Endothelial cell of umbilical vein (primary cell): ENCODE measurements at regions not wholly inside any gene's neighbourhood (a gene's known extent, or its start where the extent isn't known, plus 50 kb on each side); places are given as distances from the start of the nearest gene placed in this dataset.

Experiments used
- BruUV-seq: library from RNA; stranded (reverse); fragments of 400-500 nt; replicated peaks from 2 replicates; lab custom pipeline; 2021; lab: Mats Ljungman, UMichigan
- CTCF ChIA-PET: fragments of 300-600, 350-600 bp; sonication (Branson Sonifier 250); formaldehyde crosslinking; loops from one replicate; lab custom pipeline; 2021; ENCODE audit warnings: antibody characterized with exemption, inconsistent platforms; lab: Charles Lee
- POLR2A ChIA-PET: fragments of 300-600, 350-600 bp; sonication (Branson Sonifier 250); formaldehyde crosslinking; loops from one replicate; lab custom pipeline; 2021; ENCODE audit warnings: antibody characterized with exemption, inconsistent platforms; lab: Charles Lee
- DNase-seq: peaks from one replicate; pipeline ENCODE4 v3.0.0-alpha.2; 2011; ENCODE audit warnings: low read depth, low spot score
- FAIRE-seq: peaks from 2 replicates; lab custom pipeline; 2011; peaks lifted over from hg19 to GRCh38; lab: Jason Lieb, UNC
- H2AFZ ChIP-seq: 2 replicates; pipeline ENCODE4 v1.6.0; 2012; ENCODE audit warnings: low read depth, low read length, control low read depth, inconsistent platforms
- H3K27ac ChIP-seq: 2 replicates; pipeline ENCODE4 v1.5.1; 2011; ENCODE audit warnings: low read depth, mild to moderate bottlenecking, control low read depth, low read length, moderate library complexity; ENCODE audit not compliant: insufficient read depth
- H3K27me3 ChIP-seq, 2 experiments: 2 replicates each; pipeline versions ENCODE4 v1.6.0 to v1.6.1; 2011; ENCODE audit warnings: low read length in 2 of 2, mixed read lengths in 1 of 2; ENCODE audit not compliant: control insufficient read depth in 2 of 2, insufficient read depth in 2 of 2
- H3K36me3 ChIP-seq, 2 experiments: 2 replicates in 1 of 2; 3 replicates in 1 of 2; pipeline ENCODE4 v1.5.1; 2011; ENCODE audit warnings: low read length in 2 of 2, mild to moderate bottlenecking in 1 of 2, moderate library complexity in 1 of 2; ENCODE audit not compliant: control insufficient read depth in 2 of 2, insufficient read depth in 2 of 2; ENCODE audit errors: extremely low read depth in 1 of 2
- H3K4me1 ChIP-seq: 3 replicates; pipeline ENCODE4 v1.5.1; 2011; ENCODE audit warnings: mild to moderate bottlenecking, low read length; ENCODE audit not compliant: control insufficient read depth, insufficient read depth; ENCODE audit errors: extremely low read depth
- H3K4me2 ChIP-seq: 2 replicates; pipeline ENCODE4 v1.6.1; 2011; ENCODE audit warnings: low read length, control low read depth, mixed read lengths; ENCODE audit not compliant: insufficient read depth
- H3K4me3 ChIP-seq, 3 experiments: fragments of 200-600 bp in 1 of 3; sonication (generic), shearing (Covaris generic) in 1 of 3; replicated peaks in 1 of 3; 2 replicates each; pipeline ENCODE4 v1.5.1; 2011 to 2016; ENCODE audit warnings: control low read depth in 3 of 3, low read length in 3 of 3, mild to moderate bottlenecking in 2 of 3, inconsistent platforms in 1 of 3, low read depth in 1 of 3, moderate library complexity in 1 of 3; ENCODE audit not compliant: insufficient read depth in 1 of 3
- H3K79me2 ChIP-seq: 2 replicates; pipeline ENCODE4 v1.6.0; 2012; ENCODE audit warnings: low read length, inconsistent platforms; ENCODE audit not compliant: control insufficient read depth, insufficient read depth
- H3K9ac ChIP-seq: replicated peaks from 2 replicates; pipeline ENCODE3; 2011; ENCODE audit warnings: low read length, control low read depth; ENCODE audit not compliant: insufficient read depth; ENCODE audit errors: extremely low read depth
- H3K9me1 ChIP-seq: replicated peaks from 3 replicates; pipeline ENCODE4 v1.6.0; 2011; ENCODE audit warnings: mild to moderate bottlenecking, low read length; ENCODE audit not compliant: control insufficient read depth, insufficient read depth; ENCODE audit errors: extremely low read depth
- H3K9me3 ChIP-seq: replicated peaks from 2 replicates; pipeline ENCODE4 v1.5.1; 2012; ENCODE audit warnings: low read length, inconsistent platforms; ENCODE audit not compliant: control insufficient read depth, insufficient read depth
- H4K20me1 ChIP-seq: replicated peaks from 2 replicates; pipeline ENCODE3; 2011; ENCODE audit warnings: mild to moderate bottlenecking, low read length; ENCODE audit not compliant: control insufficient read depth, insufficient read depth; ENCODE audit errors: extremely low read depth
- FOS ChIP-seq: IDR thresholded peaks from 2 replicates; pipeline ENCODE4 v1.6.1; 2011; ENCODE audit warnings: mild to moderate bottlenecking, low read length, moderate library complexity, borderline replicate concordance; ENCODE audit not compliant: insufficient read depth
- GATA2 ChIP-seq: IDR thresholded peaks from 2 replicates; pipeline ENCODE4 v1.7.0; 2011; ENCODE audit warnings: low read depth, mild to moderate bottlenecking, moderate library complexity, mixed read lengths, low read length; ENCODE audit not compliant: insufficient read length, insufficient read depth
- JUN ChIP-seq: IDR thresholded peaks from 2 replicates; pipeline ENCODE4 v1.6.1; 2011; ENCODE audit warnings: borderline replicate concordance, low read depth; ENCODE audit not compliant: insufficient read length, insufficient read depth
- MYC ChIP-seq: IDR thresholded peaks from one replicate; pipeline ENCODE4 v1.6.1; 2011; ENCODE audit warnings: mild to moderate bottlenecking, low read depth, low read length
- POLR2A ChIP-seq: IDR thresholded peaks from 2 replicates; pipeline ENCODE4 v1.6.1; 2012; ENCODE audit warnings: low read depth, mild to moderate bottlenecking, control low read depth, low read length
- POLR2AphosphoS5 ChIP-seq: IDR thresholded peaks from 2 replicates; pipeline ENCODE4 v1.6.1; 2012; ENCODE audit warnings: low read depth, mild to moderate bottlenecking, control low read depth, low read length, moderate library complexity; ENCODE audit not compliant: insufficient read depth
- dilution Hi-C: fragments of 300-500 bp; cut with MboI; formaldehyde crosslinking; loops from one replicate; pipeline ENCODE4 v1.15.0; 2019; ENCODE audit warnings: low sequenced_read_pairs; ENCODE audit not compliant: extremely low pct_ligation_motif_present
- intact Hi-C: fragments of 100-400 bp; cut with micrococcal nuclease; formaldehyde crosslinking; loops from one replicate; pipeline ENCODE4 v1.10.0; 2022
- TF ChIP-seq, protein P1 (sequence below), 2 donors: IDR thresholded peaks; 1 replicate in 1 of 2; 2 replicates in 1 of 2; pipeline ENCODE4 v1.5.1; 2011; ENCODE audit warnings: low read length in 2 of 2, mild to moderate bottlenecking in 2 of 2, moderate library complexity in 2 of 2, control low read depth in 1 of 2, inconsistent platforms in 1 of 2, low read depth in 1 of 2; ENCODE audit not compliant: insufficient read depth in 1 of 2; ENCODE audit errors: extremely low read depth in 1 of 2
- TF ChIP-seq, protein P2 (sequence below): IDR thresholded peaks from 2 replicates; pipeline ENCODE4 v1.6.1; 2011; ENCODE audit not compliant: insufficient read depth, insufficient read length

DNA sequence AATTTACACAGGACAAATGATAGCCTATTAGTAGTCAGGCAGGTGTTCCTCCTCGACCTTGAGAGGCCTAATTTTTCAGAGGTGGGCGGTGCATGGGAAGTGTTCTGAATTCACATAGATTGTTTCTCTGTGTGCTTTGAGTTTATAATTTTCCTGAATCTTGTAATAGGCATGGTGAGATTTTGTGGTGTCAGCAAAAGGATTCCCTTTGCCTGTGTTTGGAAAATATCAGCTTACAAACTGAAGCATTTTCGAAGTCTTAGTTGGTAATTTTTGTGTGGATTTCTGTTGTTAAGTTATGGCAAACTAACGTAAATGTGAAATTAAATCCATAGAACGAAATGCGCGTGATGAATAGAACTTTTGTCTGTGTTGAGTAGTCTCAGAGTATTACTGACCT lies 194.0 kb upstream of the RBMS1 start:
- H4K20me1 ChIP-seq, result no peaks in the 10 kb centered on the region
- DNase-seq, result no peak
- ChIA-PET POLR2A (no interaction called here), CTCF (interaction anchor here (1.0 kb wide), 1 partner anchor 14 kb away, joined by 3 read pairs; no protein-coding TSS in a partner anchor)
- dilution Hi-C loops, result no loop called here
- BruUV-seq, result no TSS peak
- H3K9me3 ChIP-seq, result no peaks in the 10 kb centered on the region
- H3K4me2 ChIP-seq, result no peak overlapping the region
- H2AFZ ChIP-seq, result no peak overlapping the region
- H3K9me1 ChIP-seq, result no peaks in the 10 kb centered on the region
- no peak overlapping the region for H3K9ac ChIP-seq
- TF ChIP-seq MYC, result no peak
- TF ChIP-seq JUN, result no peak
- TF ChIP-seq, protein P1, sequence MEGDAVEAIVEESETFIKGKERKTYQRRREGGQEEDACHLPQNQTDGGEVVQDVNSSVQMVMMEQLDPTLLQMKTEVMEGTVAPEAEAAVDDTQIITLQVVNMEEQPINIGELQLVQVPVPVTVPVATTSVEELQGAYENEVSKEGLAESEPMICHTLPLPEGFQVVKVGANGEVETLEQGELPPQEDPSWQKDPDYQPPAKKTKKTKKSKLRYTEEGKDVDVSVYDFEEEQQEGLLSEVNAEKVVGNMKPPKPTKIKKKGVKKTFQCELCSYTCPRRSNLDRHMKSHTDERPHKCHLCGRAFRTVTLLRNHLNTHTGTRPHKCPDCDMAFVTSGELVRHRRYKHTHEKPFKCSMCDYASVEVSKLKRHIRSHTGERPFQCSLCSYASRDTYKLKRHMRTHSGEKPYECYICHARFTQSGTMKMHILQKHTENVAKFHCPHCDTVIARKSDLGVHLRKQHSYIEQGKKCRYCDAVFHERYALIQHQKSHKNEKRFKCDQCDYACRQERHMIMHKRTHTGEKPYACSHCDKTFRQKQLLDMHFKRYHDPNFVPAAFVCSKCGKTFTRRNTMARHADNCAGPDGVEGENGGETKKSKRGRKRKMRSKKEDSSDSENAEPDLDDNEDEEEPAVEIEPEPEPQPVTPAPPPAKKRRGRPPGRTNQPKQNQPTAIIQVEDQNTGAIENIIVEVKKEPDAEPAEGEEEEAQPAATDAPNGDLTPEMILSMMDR (IDR thresholded peaks at IDR 0.05; ENCODE audit: extremely low read depth in 1 of 2, insufficient read depth in 1 of 2, low read depth in 1 of 2, low read length in 2 of 2), result no peak
- no peak for TF ChIP-seq FOS
- TF ChIP-seq, protein P2, sequence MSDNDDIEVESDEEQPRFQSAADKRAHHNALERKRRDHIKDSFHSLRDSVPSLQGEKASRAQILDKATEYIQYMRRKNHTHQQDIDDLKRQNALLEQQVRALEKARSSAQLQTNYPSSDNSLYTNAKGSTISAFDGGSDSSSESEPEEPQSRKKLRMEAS, result no peak
- TF ChIP-seq POLR2A, result no peak
- no peak for TF ChIP-seq POLR2AphosphoS5
- no peak for TF ChIP-seq GATA2
- FAIRE-seq, result no peak
- no peaks in the 10 kb centered on the region for H3K79me2 ChIP-seq
- H3K4me1 ChIP-seq, result no peaks in the 10 kb centered on the region
- intact Hi-C loops, result no loop called here
- H3K27ac ChIP-seq, result no peak overlapping the region
- H3K27me3 ChIP-seq, result no peaks in the 10 kb centered on the region
- H3K36me3 ChIP-seq, result no peaks in the 10 kb centered on the region
- no peak overlapping the region for H3K4me3 ChIP-seq
